GM23338 (cell line): ENCODE measurements at regions not wholly inside any gene's neighbourhood (a gene's known extent, or its start where the extent isn't known, plus 50 kb on each side); places are given as distances from the start of the nearest gene placed in this dataset.

Experiments used
- CREB1 ChIP-seq: fragments of 250-450 bp; sonication (Bioruptor Pico); IDR thresholded peaks from 2 replicates; pipeline ENCODE4 v1.5.0; 2020; ENCODE audit warnings: low read depth, mild to moderate bottlenecking, moderate library complexity
- EZH2 ChIP-seq: fragments of 200-600 bp; sonication (generic); IDR thresholded peaks from one replicate; pipeline ENCODE4 v1.8.0; 2017; ENCODE audit warnings: antibody characterized with exemption, mild to moderate bottlenecking, low read depth; ENCODE audit not compliant: unreplicated experiment
- EZH2phosphoT487 ChIP-seq: fragments of 200-600 bp; sonication (generic); IDR thresholded peaks from one replicate; pipeline ENCODE4 v1.8.1; 2018; ENCODE audit warnings: antibody characterized with exemption; ENCODE audit not compliant: unreplicated experiment
- JUNB ChIP-seq: IDR thresholded peaks from one replicate; pipeline ENCODE4 v1.6.1; 2016; ENCODE audit warnings: antibody characterized with exemption; ENCODE audit not compliant: unreplicated experiment
- NANOG ChIP-seq: IDR thresholded peaks from 2 replicates; pipeline ENCODE4 v1.6.1; 2016; ENCODE audit warnings: antibody characterized with exemption, borderline replicate concordance
- POLR2AphosphoS5 ChIP-seq: IDR thresholded peaks from 2 replicates; pipeline ENCODE4 v1.6.1; 2016; ENCODE audit warnings: antibody characterized with exemption, low read depth
- STAT1 ChIP-seq: IDR thresholded peaks from one replicate; pipeline ENCODE4 v1.6.1; 2016; ENCODE audit warnings: antibody characterized with exemption; ENCODE audit not compliant: unreplicated experiment
- TF ChIP-seq, protein P1 (sequence below), 2 experiments: fragments of 200-600 bp in 1 of 2; sonication (generic) in 1 of 2; conservative IDR thresholded peaks; 2 replicates each; pipeline versions ENCODE4 v1.5.1 to v1.6.1; 2016 to 2017; ENCODE audit warnings: antibody characterized with exemption in 2 of 2, low read depth in 2 of 2, mild to moderate bottlenecking in 2 of 2, moderate library complexity in 1 of 2
- TF ChIP-seq, protein P2 (sequence below): IDR thresholded peaks from one replicate; pipeline ENCODE4 v1.6.1; 2018; ENCODE audit warnings: antibody characterized with exemption; ENCODE audit not compliant: unreplicated experiment
- TF ChIP-seq, protein P3 (sequence below): IDR thresholded peaks from 2 replicates; pipeline ENCODE4 v1.6.1; 2016; ENCODE audit warnings: antibody characterized with exemption

DNA sequence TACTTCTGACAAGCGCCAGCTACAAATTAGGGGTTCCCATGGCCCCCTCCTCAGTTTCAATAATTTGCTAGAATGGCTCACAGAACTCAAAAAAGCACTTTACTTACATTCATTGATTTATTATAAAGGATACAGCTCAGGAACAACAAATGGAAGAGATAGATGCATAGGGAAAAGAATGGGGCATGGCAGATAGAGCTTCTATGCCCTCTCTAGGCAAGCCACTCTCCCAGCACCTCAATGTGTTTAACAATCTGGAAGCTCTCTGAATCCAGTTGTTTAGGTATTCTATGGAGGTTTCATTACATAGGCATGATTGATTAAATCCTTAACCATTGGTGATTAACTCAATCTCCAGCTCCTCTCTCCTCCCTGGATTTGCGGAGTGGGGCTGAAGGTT is 184.5 kb upstream of the DAAM1 start:
- no peak for TF ChIP-seq STAT1
- no peak for TF ChIP-seq EZH2phosphoT487
- TF ChIP-seq NANOG, result no peak
- TF ChIP-seq, protein P1, sequence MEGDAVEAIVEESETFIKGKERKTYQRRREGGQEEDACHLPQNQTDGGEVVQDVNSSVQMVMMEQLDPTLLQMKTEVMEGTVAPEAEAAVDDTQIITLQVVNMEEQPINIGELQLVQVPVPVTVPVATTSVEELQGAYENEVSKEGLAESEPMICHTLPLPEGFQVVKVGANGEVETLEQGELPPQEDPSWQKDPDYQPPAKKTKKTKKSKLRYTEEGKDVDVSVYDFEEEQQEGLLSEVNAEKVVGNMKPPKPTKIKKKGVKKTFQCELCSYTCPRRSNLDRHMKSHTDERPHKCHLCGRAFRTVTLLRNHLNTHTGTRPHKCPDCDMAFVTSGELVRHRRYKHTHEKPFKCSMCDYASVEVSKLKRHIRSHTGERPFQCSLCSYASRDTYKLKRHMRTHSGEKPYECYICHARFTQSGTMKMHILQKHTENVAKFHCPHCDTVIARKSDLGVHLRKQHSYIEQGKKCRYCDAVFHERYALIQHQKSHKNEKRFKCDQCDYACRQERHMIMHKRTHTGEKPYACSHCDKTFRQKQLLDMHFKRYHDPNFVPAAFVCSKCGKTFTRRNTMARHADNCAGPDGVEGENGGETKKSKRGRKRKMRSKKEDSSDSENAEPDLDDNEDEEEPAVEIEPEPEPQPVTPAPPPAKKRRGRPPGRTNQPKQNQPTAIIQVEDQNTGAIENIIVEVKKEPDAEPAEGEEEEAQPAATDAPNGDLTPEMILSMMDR (conservative IDR thresholded peaks at IDR 0.05; ENCODE audit: low read depth in 2 of 2), result peak in 1 of 2 experiments; percentile 27; a peak in 2 of 4 replicates
- no peak for TF ChIP-seq EZH2
- TF ChIP-seq, protein P2, sequence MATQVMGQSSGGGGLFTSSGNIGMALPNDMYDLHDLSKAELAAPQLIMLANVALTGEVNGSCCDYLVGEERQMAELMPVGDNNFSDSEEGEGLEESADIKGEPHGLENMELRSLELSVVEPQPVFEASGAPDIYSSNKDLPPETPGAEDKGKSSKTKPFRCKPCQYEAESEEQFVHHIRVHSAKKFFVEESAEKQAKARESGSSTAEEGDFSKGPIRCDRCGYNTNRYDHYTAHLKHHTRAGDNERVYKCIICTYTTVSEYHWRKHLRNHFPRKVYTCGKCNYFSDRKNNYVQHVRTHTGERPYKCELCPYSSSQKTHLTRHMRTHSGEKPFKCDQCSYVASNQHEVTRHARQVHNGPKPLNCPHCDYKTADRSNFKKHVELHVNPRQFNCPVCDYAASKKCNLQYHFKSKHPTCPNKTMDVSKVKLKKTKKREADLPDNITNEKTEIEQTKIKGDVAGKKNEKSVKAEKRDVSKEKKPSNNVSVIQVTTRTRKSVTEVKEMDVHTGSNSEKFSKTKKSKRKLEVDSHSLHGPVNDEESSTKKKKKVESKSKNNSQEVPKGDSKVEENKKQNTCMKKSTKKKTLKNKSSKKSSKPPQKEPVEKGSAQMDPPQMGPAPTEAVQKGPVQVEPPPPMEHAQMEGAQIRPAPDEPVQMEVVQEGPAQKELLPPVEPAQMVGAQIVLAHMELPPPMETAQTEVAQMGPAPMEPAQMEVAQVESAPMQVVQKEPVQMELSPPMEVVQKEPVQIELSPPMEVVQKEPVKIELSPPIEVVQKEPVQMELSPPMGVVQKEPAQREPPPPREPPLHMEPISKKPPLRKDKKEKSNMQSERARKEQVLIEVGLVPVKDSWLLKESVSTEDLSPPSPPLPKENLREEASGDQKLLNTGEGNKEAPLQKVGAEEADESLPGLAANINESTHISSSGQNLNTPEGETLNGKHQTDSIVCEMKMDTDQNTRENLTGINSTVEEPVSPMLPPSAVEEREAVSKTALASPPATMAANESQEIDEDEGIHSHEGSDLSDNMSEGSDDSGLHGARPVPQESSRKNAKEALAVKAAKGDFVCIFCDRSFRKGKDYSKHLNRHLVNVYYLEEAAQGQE, result no peak
- no peak for TF ChIP-seq POLR2AphosphoS5
- no peak for TF ChIP-seq CREB1 (CRISPR knock-in tag)
- TF ChIP-seq, protein P3, sequence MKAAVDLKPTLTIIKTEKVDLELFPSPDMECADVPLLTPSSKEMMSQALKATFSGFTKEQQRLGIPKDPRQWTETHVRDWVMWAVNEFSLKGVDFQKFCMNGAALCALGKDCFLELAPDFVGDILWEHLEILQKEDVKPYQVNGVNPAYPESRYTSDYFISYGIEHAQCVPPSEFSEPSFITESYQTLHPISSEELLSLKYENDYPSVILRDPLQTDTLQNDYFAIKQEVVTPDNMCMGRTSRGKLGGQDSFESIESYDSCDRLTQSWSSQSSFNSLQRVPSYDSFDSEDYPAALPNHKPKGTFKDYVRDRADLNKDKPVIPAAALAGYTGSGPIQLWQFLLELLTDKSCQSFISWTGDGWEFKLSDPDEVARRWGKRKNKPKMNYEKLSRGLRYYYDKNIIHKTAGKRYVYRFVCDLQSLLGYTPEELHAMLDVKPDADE, result no peak
- no peak for TF ChIP-seq JUNB
